Heart left ventricle (tissue), 13 donors: ENCODE measurements at regions not wholly inside any gene's neighbourhood (a gene's known extent, or its start where the extent isn't known, plus 50 kb on each side); places are given as distances from the start of the nearest gene placed in this dataset.

Experiments used
- POLR2A ChIP-seq, 2 donors: fragments of 450-650 bp; IDR thresholded peaks; one replicate each; pipeline ENCODE4 v1.6.1; 2017; ENCODE audit warnings: antibody characterized with exemption in 2 of 2, mild to moderate bottlenecking in 2 of 2, moderate library complexity in 2 of 2
- TF ChIP-seq, protein P1 (sequence below), 12 donors: fragments of 200-600 bp; sonication (generic) in 4 of 12; IDR thresholded peaks; one replicate each; pipeline versions ENCODE4 v1.5.0 to v1.8.0; 2018 to 2022; ENCODE audit warnings: antibody characterized with exemption in 12 of 12, mild to moderate bottlenecking in 5 of 12
- donor health status: ischemic (EF 13 %, LVEDD 7.1; RV severe dilation, severe dysfunction).
- donor health status: DM: no; HTN: yes; CAD: no.
- donor health status: DM: no; HTN: no; CAD: no.
- donor health status: ischemic (EF 25% LVEDD 6.9; RV normal size, moderate dysfunction).
- donor health status: ischemic (EF 25% LVEDD 5.7; RV mildly dilated, moderate dysfunction).
- donor health status: ischemic (EF 35%, LVEDD 5.7; RV mildly dilated, moderate dysfunction).
- donor health status: nonischemic (EF 11% LVEDD 7.7; RV severe dilation, severe dysfunction).
- donor health status: DM: yes; HTN: yes; CAD: no.
- donor health status: PGD.
- donor health status: ischemic (EF 29% LVEDD 5.4; RV normal size, mild dysfunction).
- donor health status: nonischemic (EF 23%, LVEDD 6.1; RV moderate dilation, normal function).

GRCh38 chr15:69713726-69714559 is 261.3 kb downstream of the RPLP1 start:
- TF ChIP-seq, protein P1, sequence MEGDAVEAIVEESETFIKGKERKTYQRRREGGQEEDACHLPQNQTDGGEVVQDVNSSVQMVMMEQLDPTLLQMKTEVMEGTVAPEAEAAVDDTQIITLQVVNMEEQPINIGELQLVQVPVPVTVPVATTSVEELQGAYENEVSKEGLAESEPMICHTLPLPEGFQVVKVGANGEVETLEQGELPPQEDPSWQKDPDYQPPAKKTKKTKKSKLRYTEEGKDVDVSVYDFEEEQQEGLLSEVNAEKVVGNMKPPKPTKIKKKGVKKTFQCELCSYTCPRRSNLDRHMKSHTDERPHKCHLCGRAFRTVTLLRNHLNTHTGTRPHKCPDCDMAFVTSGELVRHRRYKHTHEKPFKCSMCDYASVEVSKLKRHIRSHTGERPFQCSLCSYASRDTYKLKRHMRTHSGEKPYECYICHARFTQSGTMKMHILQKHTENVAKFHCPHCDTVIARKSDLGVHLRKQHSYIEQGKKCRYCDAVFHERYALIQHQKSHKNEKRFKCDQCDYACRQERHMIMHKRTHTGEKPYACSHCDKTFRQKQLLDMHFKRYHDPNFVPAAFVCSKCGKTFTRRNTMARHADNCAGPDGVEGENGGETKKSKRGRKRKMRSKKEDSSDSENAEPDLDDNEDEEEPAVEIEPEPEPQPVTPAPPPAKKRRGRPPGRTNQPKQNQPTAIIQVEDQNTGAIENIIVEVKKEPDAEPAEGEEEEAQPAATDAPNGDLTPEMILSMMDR (IDR thresholded peaks at IDR 0.05): no peak
- TF ChIP-seq POLR2A (IDR thresholded peaks at IDR 0.05): no peak
